BLaER1 (cell line): ENCODE measurements at regions not wholly inside any gene's neighbourhood (a gene's known extent, or its start where the extent isn't known, plus 50 kb on each side); places are given as distances from the start of the nearest gene placed in this dataset.

Experiments used
- H3K27ac ChIP-seq: shearing (Covaris generic); formaldehyde crosslinking; 2 replicates; pipeline ENCODE4 v1.8.1; 2022
- H3K27me3 ChIP-seq: shearing (Covaris generic); formaldehyde crosslinking; 2 replicates; pipeline ENCODE4 v1.8.1; 2022
- H3K36me3 ChIP-seq: shearing (Covaris generic); formaldehyde crosslinking; 2 replicates; pipeline ENCODE4 v1.8.1; 2022
- H3K4me1 ChIP-seq: shearing (Covaris generic); formaldehyde crosslinking; 2 replicates; pipeline ENCODE4 v1.8.1; 2022
- H3K4me2 ChIP-seq: shearing (Covaris generic); formaldehyde crosslinking; 2 replicates; pipeline ENCODE4 v1.8.1; 2022
- H3K4me3 ChIP-seq: shearing (Covaris generic); formaldehyde crosslinking; 2 replicates; pipeline ENCODE4 v1.8.1; 2022
- H3K9ac ChIP-seq: shearing (Covaris generic); formaldehyde crosslinking; 2 replicates; pipeline ENCODE4 v1.8.1; 2022
- H3K9me3 ChIP-seq: shearing (Covaris generic); formaldehyde crosslinking; 2 replicates; pipeline ENCODE4 v1.8.1; 2022
- H4K20me1 ChIP-seq: shearing (Covaris generic); formaldehyde crosslinking; 2 replicates; pipeline ENCODE4 v1.8.1; 2022
- Cebpa-rat ChIP-seq: shearing (Covaris generic); IDR thresholded peaks from 2 replicates; pipeline ENCODE4 v1.8.1; 2022

DNA sequence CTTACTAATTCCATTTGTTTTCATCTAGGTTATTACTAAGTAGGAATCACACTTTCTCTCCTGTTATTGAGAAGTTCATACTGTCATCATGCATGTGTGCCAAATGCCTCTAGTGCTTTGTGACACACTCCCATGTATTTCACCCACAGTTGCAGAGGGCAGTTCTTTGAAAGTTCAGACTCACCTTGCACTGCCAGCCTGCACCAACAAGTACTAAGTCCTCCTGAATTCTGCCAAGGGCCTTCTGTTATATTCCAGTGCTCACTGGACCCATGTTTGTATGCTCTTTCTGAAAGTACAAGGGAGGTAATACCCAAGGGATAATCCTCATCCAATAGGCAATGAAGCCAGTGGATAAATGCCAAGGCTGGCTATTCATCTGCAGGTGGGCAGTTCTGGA lies 136.6 kb upstream of the ARPP21 start:
- Histone ChIP-seq H3K36me3 (no peaks in the 10 kb centered on the region), H4K20me1 (no peaks in the 10 kb centered on the region), H3K27me3 (no peaks in the 10 kb centered on the region), H3K27ac (no peak overlapping the region), H3K9ac (no peak overlapping the region), H3K4me1 (peaks cover 14% of the 10 kb centered on the region), H3K4me3 (no peak overlapping the region), H3K4me2 (no peak overlapping the region), H3K9me3 (no peaks in the 10 kb centered on the region)
- no peak for TF ChIP-seq Cebpa-rat

GRCh38 chr3:35505181-35505580 lies 134.1 kb upstream of the ARPP21 start:
- Histone ChIP-seq H3K4me3 (peak overlapping the region; percentile 36; the same call in 1 of the 2 replicates), H3K27ac (peak overlapping the region; percentile 29; the same call in 1 of the 2 replicates), H3K4me1 (peaks cover 14% of the 10 kb centered on the region), H3K36me3 (no peaks in the 10 kb centered on the region), H3K4me2 (peak overlapping the region; percentile 75), H4K20me1 (no peaks in the 10 kb centered on the region), H3K27me3 (no peaks in the 10 kb centered on the region), H3K9ac (no peak overlapping the region; the same call in 1 of the 2 replicates), H3K9me3 (no peaks in the 10 kb centered on the region)
- TF ChIP-seq Cebpa-rat, result no peak

DNA sequence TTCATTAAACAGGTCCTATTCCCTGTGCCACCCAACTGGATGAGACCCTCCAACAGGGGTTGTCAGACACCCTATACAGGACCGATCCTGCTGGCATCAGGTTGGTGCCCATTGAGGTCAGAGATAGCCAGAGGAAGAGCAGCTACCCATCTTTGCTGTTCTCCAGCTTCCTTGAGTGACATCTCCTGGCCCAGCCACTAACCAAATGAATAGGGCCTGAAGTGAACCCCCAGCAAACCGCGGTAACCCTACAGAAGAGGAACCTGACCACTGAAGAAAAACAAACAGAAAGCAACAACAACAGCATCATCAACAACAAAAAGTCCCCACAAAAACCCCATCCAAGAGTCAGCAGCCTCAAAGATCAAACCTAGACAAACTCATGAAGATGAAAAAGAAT lies 133.6 kb upstream of the ARPP21 start:
- no peaks in the 10 kb centered on the region for H4K20me1 ChIP-seq
- no peak overlapping the region for H3K4me3 ChIP-seq
- 0 out of 2 replicates have a peak overlapping the region, but pooled peaks have one; percentile 29 for H3K27ac ChIP-seq
- peaks cover 14% of the 10 kb centered on the region for H3K4me1 ChIP-seq
- no peak for TF ChIP-seq Cebpa-rat
- no peak overlapping the region; the same call in 1 of the 2 replicates for H3K9ac ChIP-seq
- H3K27me3 ChIP-seq, result no peaks in the 10 kb centered on the region
- H3K36me3 ChIP-seq, result no peaks in the 10 kb centered on the region
- peak overlapping the region; percentile 75 for H3K4me2 ChIP-seq
- H3K9me3 ChIP-seq, result no peaks in the 10 kb centered on the region

DNA sequence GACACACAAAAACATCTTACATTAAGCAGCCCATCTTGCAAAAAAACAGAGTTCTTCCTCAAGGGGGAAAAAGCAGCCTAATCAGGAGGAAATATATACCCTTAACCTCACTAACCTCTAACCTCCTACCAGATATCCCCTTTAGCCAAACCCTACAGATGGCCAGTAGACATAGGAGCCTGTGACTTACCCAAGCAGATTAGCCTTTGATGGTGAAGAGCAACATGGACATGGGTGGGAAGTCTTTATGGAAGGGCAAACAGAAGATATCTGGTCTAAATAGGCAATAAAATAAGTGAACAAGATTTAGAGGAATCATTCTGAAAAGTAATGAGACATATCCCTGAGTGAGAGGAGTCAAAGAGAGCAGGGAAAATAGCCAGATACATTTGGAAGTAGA lies 119.4 kb upstream of the ARPP21 start:
- Histone ChIP-seq H3K9ac (no peak overlapping the region), H3K9me3 (no peaks in the 10 kb centered on the region; the same call in 1 of the 2 replicates), H4K20me1 (no peaks in the 10 kb centered on the region), H3K4me1 (no peaks in the 10 kb centered on the region), H3K36me3 (no peaks in the 10 kb centered on the region), H3K27me3 (no peaks in the 10 kb centered on the region), H3K27ac (no peak overlapping the region), H3K4me3 (no peak overlapping the region), H3K4me2 (no peak overlapping the region)
- no peak for TF ChIP-seq Cebpa-rat

GRCh38 chr3:35521196-35521595 lies 118.1 kb upstream of the ARPP21 start:
- no peak for TF ChIP-seq Cebpa-rat
- H3K36me3 ChIP-seq, result no peaks in the 10 kb centered on the region

DNA sequence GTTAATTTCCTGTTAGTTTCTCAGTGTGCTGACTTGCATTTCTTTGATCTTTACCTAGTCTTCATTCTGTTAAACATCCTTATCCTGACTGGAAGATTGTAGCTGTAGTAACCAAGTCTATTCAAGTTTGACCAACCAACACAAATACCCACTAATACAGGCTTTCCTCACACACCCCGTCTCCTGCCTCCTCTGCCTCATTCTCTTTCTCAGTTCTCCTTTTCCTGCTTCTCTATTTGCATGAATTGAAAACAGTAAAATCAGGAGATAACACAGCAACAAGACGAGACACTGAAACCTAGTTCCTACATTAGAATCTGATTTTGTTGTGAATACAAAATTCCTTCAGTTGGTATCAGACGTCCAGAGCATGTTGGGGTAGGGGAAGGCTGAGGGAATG lies 116.9 kb upstream of the ARPP21 start:
- H3K4me2 ChIP-seq, result no peak overlapping the region
- no peak for TF ChIP-seq Cebpa-rat
- no peaks in the 10 kb centered on the region for H3K36me3 ChIP-seq
- H3K27ac ChIP-seq, result no peak overlapping the region
- no peaks in the 10 kb centered on the region for H3K4me1 ChIP-seq
- H3K4me3 ChIP-seq, result no peak overlapping the region
- no peaks in the 10 kb centered on the region for H3K27me3 ChIP-seq
- H3K9me3 ChIP-seq, result no peaks in the 10 kb centered on the region; the same call in 1 of the 2 replicates
- H4K20me1 ChIP-seq, result no peaks in the 10 kb centered on the region
- no peak overlapping the region for H3K9ac ChIP-seq

More at GRCh38 chr3:35521196-35521595, 118.1 kb upstream of the ARPP21 start:
- Histone ChIP-seq H3K27me3 (no peaks in the 10 kb centered on the region), H3K9me3 (no peaks in the 10 kb centered on the region; the same call in 1 of the 2 replicates), H3K9ac (no peak overlapping the region), H3K27ac (no peak overlapping the region), H3K4me3 (no peak overlapping the region), H3K4me2 (no peak overlapping the region), H3K4me1 (no peaks in the 10 kb centered on the region), H4K20me1 (no peaks in the 10 kb centered on the region)

GRCh38 chr3:35523074-35523473 lies 116.3 kb upstream of the ARPP21 start:
- Histone ChIP-seq H3K27ac (no peak overlapping the region), H3K4me3 (no peak overlapping the region), H3K9ac (no peak overlapping the region), H3K9me3 (no peaks in the 10 kb centered on the region), H3K27me3 (no peaks in the 10 kb centered on the region), H4K20me1 (no peaks in the 10 kb centered on the region), H3K4me2 (no peak overlapping the region), H3K36me3 (no peaks in the 10 kb centered on the region), H3K4me1 (no peaks in the 10 kb centered on the region)
- no peak for TF ChIP-seq Cebpa-rat

DNA sequence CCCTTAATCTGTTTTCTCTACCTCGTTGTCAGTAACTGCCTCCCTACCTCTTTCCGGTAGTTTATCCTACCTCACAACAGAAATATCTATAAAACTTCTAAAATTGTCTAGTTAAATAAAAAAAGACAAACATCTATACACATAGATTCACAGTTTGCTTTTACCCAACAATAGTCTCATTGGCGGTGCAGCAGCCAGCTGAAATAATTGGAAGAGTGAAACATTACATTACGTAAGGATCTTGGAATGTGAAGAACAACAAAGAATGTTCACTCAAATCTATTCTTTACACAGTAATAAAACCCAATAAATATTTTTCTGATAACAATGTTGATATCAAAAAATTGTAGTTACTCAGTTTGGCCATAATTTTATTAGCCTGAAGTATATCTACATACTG lies 115.5 kb upstream of the ARPP21 start:
- no peak overlapping the region for H3K4me3 ChIP-seq
- H3K4me2 ChIP-seq, result no peak overlapping the region
- H3K27me3 ChIP-seq, result no peaks in the 10 kb centered on the region
- no peaks in the 10 kb centered on the region for H3K36me3 ChIP-seq
- TF ChIP-seq Cebpa-rat, result no peak
- no peaks in the 10 kb centered on the region for H4K20me1 ChIP-seq
- H3K27ac ChIP-seq, result no peak overlapping the region
- no peak overlapping the region for H3K9ac ChIP-seq
- H3K9me3 ChIP-seq, result no peaks in the 10 kb centered on the region
- no peaks in the 10 kb centered on the region for H3K4me1 ChIP-seq

DNA sequence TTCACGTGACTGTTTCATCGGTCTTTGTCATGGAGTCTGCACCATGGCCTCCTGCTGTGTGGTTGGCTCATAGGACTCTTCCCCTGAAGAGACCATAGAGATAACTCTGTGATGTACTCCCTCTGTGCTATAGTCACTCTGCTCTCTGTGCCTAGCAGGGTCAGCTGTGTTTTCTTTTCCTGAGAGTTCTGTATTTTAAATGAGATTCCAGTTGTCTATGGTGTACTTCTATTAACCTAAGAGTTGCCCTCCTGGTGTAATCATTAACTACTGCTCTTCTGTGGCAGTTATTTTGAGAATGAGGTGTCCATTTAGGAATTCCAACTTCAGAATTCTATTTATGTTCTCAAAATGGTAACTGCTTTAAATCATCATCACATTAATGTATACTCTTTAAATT lies 114.5 kb upstream of the ARPP21 start:
- no peaks in the 10 kb centered on the region for H3K36me3 ChIP-seq
- H3K27ac ChIP-seq, result no peak overlapping the region
- H3K27me3 ChIP-seq, result no peaks in the 10 kb centered on the region
- no peaks in the 10 kb centered on the region for H4K20me1 ChIP-seq
- H3K4me3 ChIP-seq, result no peak overlapping the region
- H3K4me2 ChIP-seq, result no peak overlapping the region
- no peak for TF ChIP-seq Cebpa-rat
- no peaks in the 10 kb centered on the region for H3K4me1 ChIP-seq
- no peak overlapping the region for H3K9ac ChIP-seq
- no peaks in the 10 kb centered on the region for H3K9me3 ChIP-seq

DNA sequence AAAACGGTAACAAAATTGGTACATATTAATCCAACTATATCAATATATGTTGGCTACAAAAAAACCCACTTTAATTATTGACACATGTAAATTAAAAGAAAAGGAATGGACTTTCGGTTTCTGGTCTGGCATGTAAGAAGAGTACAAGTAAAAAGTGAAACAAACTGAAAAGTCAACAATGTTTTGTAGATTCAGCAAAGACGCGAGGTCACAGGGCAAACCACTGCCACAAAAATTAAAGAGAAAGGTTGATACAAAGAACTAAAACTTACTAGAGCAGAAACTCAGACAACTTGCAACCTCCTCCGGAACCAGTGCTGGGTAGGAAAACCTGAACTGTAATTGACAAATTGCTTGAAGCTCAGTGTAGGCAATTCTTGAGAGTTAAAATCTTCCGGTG lies 110.6 kb upstream of the ARPP21 start:
- no peaks in the 10 kb centered on the region for H3K4me1 ChIP-seq
- H3K9ac ChIP-seq, result no peak overlapping the region
- no peaks in the 10 kb centered on the region for H3K27me3 ChIP-seq
- no peaks in the 10 kb centered on the region for H4K20me1 ChIP-seq
- H3K4me3 ChIP-seq, result no peak overlapping the region
- H3K36me3 ChIP-seq, result no peaks in the 10 kb centered on the region
- TF ChIP-seq Cebpa-rat, result no peak
- H3K4me2 ChIP-seq, result no peak overlapping the region
- H3K9me3 ChIP-seq, result no peaks in the 10 kb centered on the region
- no peak overlapping the region for H3K27ac ChIP-seq

DNA sequence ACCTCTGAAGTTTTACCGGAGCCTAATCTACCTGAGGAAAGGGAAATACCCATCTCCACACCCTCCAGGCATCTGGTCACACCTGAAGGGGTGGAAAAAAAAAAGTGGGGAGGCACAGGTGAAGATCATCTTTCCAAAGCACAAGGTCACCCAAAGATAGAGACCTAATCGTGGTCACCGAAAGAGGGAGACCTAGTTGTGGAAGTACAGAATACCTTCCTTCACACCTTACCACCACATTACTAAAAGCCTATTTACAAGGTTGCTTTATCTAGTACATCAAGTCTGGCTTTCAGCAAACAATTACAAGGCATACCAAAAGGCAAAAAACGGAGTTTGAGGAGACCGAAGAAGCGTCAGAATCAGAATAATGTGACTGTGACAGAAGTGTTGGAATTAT lies 110.0 kb upstream of the ARPP21 start:
- Histone ChIP-seq H3K27ac (no peak overlapping the region), H3K9ac (no peak overlapping the region), H3K4me1 (no peaks in the 10 kb centered on the region), H3K4me2 (no peak overlapping the region), H4K20me1 (no peaks in the 10 kb centered on the region), H3K36me3 (no peaks in the 10 kb centered on the region), H3K27me3 (no peaks in the 10 kb centered on the region), H3K9me3 (no peaks in the 10 kb centered on the region), H3K4me3 (no peak overlapping the region)
- no peak for TF ChIP-seq Cebpa-rat
